Panc1 (cell line): ENCODE measurements at regions not wholly inside any gene's neighbourhood (a gene's known extent, or its start where the extent isn't known, plus 50 kb on each side); places are given as distances from the start of the nearest gene placed in this dataset.

Experiments used
- ATAC-seq: fragments of 200-7000 bp; cut with Tn5 transposase; 2 replicates; pipeline ENCODE4 v1.9.1; 2020; ENCODE audit warnings: mild to moderate bottlenecking, moderate library complexity
- BruUV-seq: library from RNA; stranded (reverse); fragments of 400-500 nt; replicated peaks from 2 replicates; lab custom pipeline; 2021; lab: Mats Ljungman, UMichigan
- CTCF ChIA-PET: fragments of 300-600 bp; sonication (Branson Sonifier 250); formaldehyde crosslinking; loops from one replicate; lab custom pipeline; 2022; ENCODE audit warnings: antibody characterized with exemption; lab: Charles Lee
- POLR2A ChIA-PET: fragments of 300-600 bp; sonication (Branson Sonifier 250); formaldehyde crosslinking; loops from one replicate; lab custom pipeline; 2022; ENCODE audit warnings: antibody characterized with exemption; lab: Charles Lee
- DNase-seq: peaks from one replicate; pipeline ENCODE4 v3.0.0-alpha.2; 2010; ENCODE audit warnings: low read depth, low spot score
- H3K27ac ChIP-seq: 2 replicates; pipeline ENCODE4 v1.5.1; 2011; ENCODE audit warnings: mild to moderate bottlenecking, low read length, inconsistent platforms
- H3K27me3 ChIP-seq: fragments of 200-500 bp; sonication (Bioruptor generic); 2 replicates; pipeline ENCODE4 v1.6.0; 2014; ENCODE audit warnings: low read length, inconsistent platforms; ENCODE audit not compliant: control insufficient read depth, insufficient read depth
- H3K36me3 ChIP-seq: fragments of 200-500 bp; sonication (Bioruptor generic); 2 replicates; pipeline ENCODE4 v1.5.1; 2014; ENCODE audit warnings: inconsistent platforms, mild to moderate bottlenecking, low read length, moderate library complexity; ENCODE audit not compliant: control insufficient read depth, insufficient read depth
- H3K4me1 ChIP-seq: 2 replicates; pipeline ENCODE4 v1.5.1; 2011; ENCODE audit warnings: inconsistent platforms, mild to moderate bottlenecking, low read length, moderate library complexity; ENCODE audit not compliant: control insufficient read depth, insufficient read depth
- H3K4me3 ChIP-seq, 2 experiments: 2 replicates each; pipeline ENCODE4 v1.5.1; 2011 to 2012; ENCODE audit warnings: low read depth in 2 of 2, low read length in 2 of 2, mild to moderate bottlenecking in 2 of 2, inconsistent platforms in 1 of 2, moderate library complexity in 1 of 2
- H3K9me3 ChIP-seq: fragments of 200-500 bp; sonication (Bioruptor generic); 2 replicates; pipeline ENCODE4 v1.5.1; 2014; ENCODE audit warnings: low read depth, mild to moderate bottlenecking, inconsistent platforms, low read length, moderate library complexity; ENCODE audit not compliant: control insufficient read depth, insufficient read depth
- POLR2AphosphoS5 ChIP-seq: IDR thresholded peaks from 2 replicates; pipeline ENCODE4 v1.6.1; 2012; ENCODE audit warnings: mild to moderate bottlenecking, low read depth, low read length, moderate library complexity
- SIN3A ChIP-seq: IDR thresholded peaks from 2 replicates; pipeline ENCODE4 v1.6.1; 2012; ENCODE audit warnings: low read depth, mild to moderate bottlenecking, low read length, moderate library complexity, borderline replicate concordance; ENCODE audit not compliant: insufficient read depth
- TCF7L2 ChIP-seq: IDR thresholded peaks from 2 replicates; pipeline ENCODE4 v1.6.1; 2011; ENCODE audit warnings: mild to moderate bottlenecking, low read depth, low read length, inconsistent platforms
- in situ Hi-C: cut with HindIII; loops from 2 replicates; pipeline ENCODE4 v1.10.0; 2016; ENCODE audit warnings: low sequenced_read_pairs, low pct_unique_long_range_greater_than_20kb
- intact Hi-C: fragments of 100-400 bp; cut with micrococcal nuclease; formaldehyde crosslinking; loops from one replicate; pipeline ENCODE4 v1.10.0; 2022; ENCODE audit not compliant: unreplicated experiment
- TF ChIP-seq, protein P1 (sequence below), 2 experiments: IDR thresholded peaks; 2 replicates each; pipeline ENCODE4 v1.6.1; 2011 to 2012; ENCODE audit warnings: low read depth in 2 of 2, control low read depth in 1 of 2, low read length in 1 of 2, mild to moderate bottlenecking in 1 of 2, moderate library complexity in 1 of 2; ENCODE audit not compliant: insufficient read depth in 1 of 2
- TF ChIP-seq, protein P2 (sequence below): fragments of 450-650 bp; IDR thresholded peaks from 2 replicates; pipeline ENCODE4 v1.5.1; 2017; ENCODE audit warnings: mild to moderate bottlenecking

DNA sequence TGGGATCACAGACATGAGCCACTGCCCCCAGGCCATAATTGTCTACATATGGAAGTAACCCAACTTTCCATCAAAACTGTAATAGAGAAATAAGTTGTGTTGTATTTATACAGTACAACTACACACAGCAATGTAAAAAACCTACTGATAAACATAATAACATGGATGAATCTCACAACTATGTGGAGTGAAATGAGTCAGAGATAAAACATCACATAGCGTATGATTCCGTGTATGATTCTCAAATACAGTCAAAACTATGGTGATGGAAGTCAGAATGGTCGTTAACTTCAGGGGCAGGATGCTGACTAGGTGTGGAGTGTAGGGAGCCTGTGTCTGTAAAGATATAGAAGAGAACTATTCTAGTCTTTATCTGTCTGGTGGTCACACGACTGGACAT is 332.7 kb upstream of the SLCO3A1 start:
- Histone ChIP-seq H3K27ac (no peak overlapping the region), H3K27me3 (no peaks in the 10 kb centered on the region), H3K4me1 (no peaks in the 10 kb centered on the region), H3K36me3 (no peaks in the 10 kb centered on the region), H3K9me3 (no peaks in the 10 kb centered on the region), H3K4me3 (no peak overlapping the region)
- intact Hi-C loops = no loop called here
- ChIA-PET POLR2A (no interaction called here), CTCF (no interaction called here)
- no TSS peak for BruUV-seq
- TF ChIP-seq, protein P1, sequence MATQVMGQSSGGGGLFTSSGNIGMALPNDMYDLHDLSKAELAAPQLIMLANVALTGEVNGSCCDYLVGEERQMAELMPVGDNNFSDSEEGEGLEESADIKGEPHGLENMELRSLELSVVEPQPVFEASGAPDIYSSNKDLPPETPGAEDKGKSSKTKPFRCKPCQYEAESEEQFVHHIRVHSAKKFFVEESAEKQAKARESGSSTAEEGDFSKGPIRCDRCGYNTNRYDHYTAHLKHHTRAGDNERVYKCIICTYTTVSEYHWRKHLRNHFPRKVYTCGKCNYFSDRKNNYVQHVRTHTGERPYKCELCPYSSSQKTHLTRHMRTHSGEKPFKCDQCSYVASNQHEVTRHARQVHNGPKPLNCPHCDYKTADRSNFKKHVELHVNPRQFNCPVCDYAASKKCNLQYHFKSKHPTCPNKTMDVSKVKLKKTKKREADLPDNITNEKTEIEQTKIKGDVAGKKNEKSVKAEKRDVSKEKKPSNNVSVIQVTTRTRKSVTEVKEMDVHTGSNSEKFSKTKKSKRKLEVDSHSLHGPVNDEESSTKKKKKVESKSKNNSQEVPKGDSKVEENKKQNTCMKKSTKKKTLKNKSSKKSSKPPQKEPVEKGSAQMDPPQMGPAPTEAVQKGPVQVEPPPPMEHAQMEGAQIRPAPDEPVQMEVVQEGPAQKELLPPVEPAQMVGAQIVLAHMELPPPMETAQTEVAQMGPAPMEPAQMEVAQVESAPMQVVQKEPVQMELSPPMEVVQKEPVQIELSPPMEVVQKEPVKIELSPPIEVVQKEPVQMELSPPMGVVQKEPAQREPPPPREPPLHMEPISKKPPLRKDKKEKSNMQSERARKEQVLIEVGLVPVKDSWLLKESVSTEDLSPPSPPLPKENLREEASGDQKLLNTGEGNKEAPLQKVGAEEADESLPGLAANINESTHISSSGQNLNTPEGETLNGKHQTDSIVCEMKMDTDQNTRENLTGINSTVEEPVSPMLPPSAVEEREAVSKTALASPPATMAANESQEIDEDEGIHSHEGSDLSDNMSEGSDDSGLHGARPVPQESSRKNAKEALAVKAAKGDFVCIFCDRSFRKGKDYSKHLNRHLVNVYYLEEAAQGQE (IDR thresholded peaks at IDR 0.05; ENCODE audit: insufficient read depth in 1 of 2, low read depth in 2 of 2, low read length in 1 of 2) = no peak
- TF ChIP-seq TCF7L2 (no peak), POLR2AphosphoS5 (no peak), SIN3A (no peak)
- TF ChIP-seq, protein P2, sequence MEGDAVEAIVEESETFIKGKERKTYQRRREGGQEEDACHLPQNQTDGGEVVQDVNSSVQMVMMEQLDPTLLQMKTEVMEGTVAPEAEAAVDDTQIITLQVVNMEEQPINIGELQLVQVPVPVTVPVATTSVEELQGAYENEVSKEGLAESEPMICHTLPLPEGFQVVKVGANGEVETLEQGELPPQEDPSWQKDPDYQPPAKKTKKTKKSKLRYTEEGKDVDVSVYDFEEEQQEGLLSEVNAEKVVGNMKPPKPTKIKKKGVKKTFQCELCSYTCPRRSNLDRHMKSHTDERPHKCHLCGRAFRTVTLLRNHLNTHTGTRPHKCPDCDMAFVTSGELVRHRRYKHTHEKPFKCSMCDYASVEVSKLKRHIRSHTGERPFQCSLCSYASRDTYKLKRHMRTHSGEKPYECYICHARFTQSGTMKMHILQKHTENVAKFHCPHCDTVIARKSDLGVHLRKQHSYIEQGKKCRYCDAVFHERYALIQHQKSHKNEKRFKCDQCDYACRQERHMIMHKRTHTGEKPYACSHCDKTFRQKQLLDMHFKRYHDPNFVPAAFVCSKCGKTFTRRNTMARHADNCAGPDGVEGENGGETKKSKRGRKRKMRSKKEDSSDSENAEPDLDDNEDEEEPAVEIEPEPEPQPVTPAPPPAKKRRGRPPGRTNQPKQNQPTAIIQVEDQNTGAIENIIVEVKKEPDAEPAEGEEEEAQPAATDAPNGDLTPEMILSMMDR = no peak
- no peak for DNase-seq
- in situ Hi-C loops = no loop called here
- ATAC-seq = no peak

DNA sequence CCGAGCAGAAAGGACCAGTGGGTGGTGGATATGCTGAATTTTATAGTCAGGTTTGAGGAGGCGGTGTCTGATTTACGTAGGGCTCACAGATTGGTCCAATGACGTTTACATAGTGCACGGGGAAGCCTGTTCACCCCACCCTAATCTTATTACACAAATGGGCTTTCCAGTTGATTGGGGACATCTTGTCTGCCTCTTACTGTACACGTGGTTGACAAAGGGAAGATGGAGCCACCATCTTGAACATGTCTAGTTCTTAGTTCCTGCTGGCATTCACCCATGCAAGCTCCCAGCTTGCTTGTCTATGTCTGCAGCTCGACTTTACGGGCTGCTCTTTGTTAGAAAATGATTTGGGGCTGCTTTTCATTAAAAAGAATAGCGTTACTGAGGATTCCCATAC is 332.0 kb upstream of the SLCO3A1 start:
- no peaks in the 10 kb centered on the region for H3K4me1 ChIP-seq
- DNase-seq = no peak
- H3K9me3 ChIP-seq = no peaks in the 10 kb centered on the region
- ChIA-PET POLR2A (no interaction called here), CTCF (no interaction called here)
- BruUV-seq = no TSS peak
- no peaks in the 10 kb centered on the region for H3K27me3 ChIP-seq
- H3K36me3 ChIP-seq = no peaks in the 10 kb centered on the region
- in situ Hi-C loops (no loop called here), intact Hi-C loops (no loop called here)
- no peak for TF ChIP-seq TCF7L2
- no peak for TF ChIP-seq SIN3A
- TF ChIP-seq, protein P2 = no peak
- TF ChIP-seq, protein P1 (IDR thresholded peaks at IDR 0.05; ENCODE audit: insufficient read depth in 1 of 2, low read depth in 2 of 2, low read length in 1 of 2) = no peak
- TF ChIP-seq POLR2AphosphoS5 = no peak
- no peak overlapping the region for H3K4me3 ChIP-seq
- ATAC-seq = no peak
- no peak overlapping the region for H3K27ac ChIP-seq
